HG02885 (cell line): ENCODE measurements at regions not wholly inside any gene's neighbourhood (a gene's known extent, or its start where the extent isn't known, plus 50 kb on each side); places are given as distances from the start of the nearest gene placed in this dataset.

Experiments used
- ATAC-seq: cut with Tn5 transposase; IDR thresholded peaks from one replicate; pipeline ENCODE4 v1.9.1; 2021; ENCODE audit warnings: mild to moderate bottlenecking; ENCODE audit not compliant: unreplicated experiment, poor library complexity

GRCh38 chr22:48444320-48445112 is 1383.2 kb downstream of the BRD1 start:
- no peak for ATAC-seq

- no peak for ATAC-seq
Observed at GRCh38 chr22:48443680-48444079, 1384.0 kb downstream of the BRD1 start.

- ATAC-seq = no peak
Observed at GRCh38 chr22:48442663-48443062, 1385.0 kb downstream of the BRD1 start.

GRCh38 chr22:48441553-48441850 is 1386.2 kb downstream of the BRD1 start:
- ATAC-seq = no peak

- no peak for ATAC-seq
Observed at GRCh38 chr22:48440673-48441552, 1386.8 kb downstream of the BRD1 start.

- no peak for ATAC-seq
Observed at GRCh38 chr22:48440176-48440575, 1387.5 kb downstream of the BRD1 start.

GRCh38 chr22:48439560-48440135 is 1388.0 kb downstream of the BRD1 start:
- ATAC-seq = no peak

- no peak for ATAC-seq
Observed at GRCh38 chr22:48438800-48439559, 1388.7 kb downstream of the BRD1 start.

GRCh38 chr22:48438096-48438495 is 1389.6 kb downstream of the BRD1 start:
- no peak for ATAC-seq

GRCh38 chr22:48436201-48436931 is 1391.3 kb downstream of the BRD1 start:
- ATAC-seq = no peak

GRCh38 chr22:48434868-48435250 is 1392.8 kb downstream of the BRD1 start:
- no peak for ATAC-seq

GRCh38 chr22:48434156-48434867 is 1393.4 kb downstream of the BRD1 start:
- no peak for ATAC-seq

- no peak for ATAC-seq
Observed at GRCh38 chr22:48433647-48434046, 1394.0 kb downstream of the BRD1 start.

GRCh38 chr22:48432781-48433518 is 1394.7 kb downstream of the BRD1 start:
- ATAC-seq = no peak

- no peak for ATAC-seq
Observed at GRCh38 chr22:48431536-48432315, 1395.9 kb downstream of the BRD1 start.

GRCh38 chr22:48431014-48431413 is 1396.7 kb downstream of the BRD1 start:
- no peak for ATAC-seq

GRCh38 chr22:48429446-48430020 is 1398.1 kb downstream of the BRD1 start:
- no peak for ATAC-seq
